T-helper 17 cell (primary cell): ENCODE measurements at regions not wholly inside any gene's neighbourhood (a gene's known extent, or its start where the extent isn't known, plus 50 kb on each side); places are given as distances from the start of the nearest gene placed in this dataset.
A peak's percentile ranks its signal among the peaks of the same experiment; 100 is the strongest.
"Not testable (repeated sequence)": the region's sequence is repeated elsewhere in the genome, so short reads cannot be mapped to it uniquely, and the experiment has no call there.

Experiments
- ATAC-seq: fragments of 150-1000 bp; cut with Tn5 transposase; 2 replicates; pipeline ENCODE4 v1.10.0; 2021; ENCODE audit warnings: mild to moderate bottlenecking, moderate library complexity
- DNase-seq, 3 donors: peaks; one replicate each; pipeline versions ENCODE4 v3.0.0 to v3.0.0-alpha.2; 2020 to 2021
- H3K9me3 ChIP-seq: one replicate; pipeline ENCODE4 v1.7.0; 2013; ENCODE audit warnings: low read length, mild to moderate bottlenecking; ENCODE audit not compliant: control insufficient read depth, poor library complexity, severe bottlenecking
- H3K27ac Mint-ChIP-seq: one replicate; pipeline ENCODE4 v1.8.0; 2022; ENCODE audit warnings: mild to moderate bottlenecking, moderate library complexity, mixed read lengths
- H3K27me3 Mint-ChIP-seq: one replicate; pipeline ENCODE4 v1.8.0; 2022; ENCODE audit warnings: mixed read lengths
- H3K36me3 Mint-ChIP-seq: one replicate; pipeline ENCODE4 v1.8.0; 2022; ENCODE audit warnings: low read depth, mixed read lengths
- H3K4me1 Mint-ChIP-seq: one replicate; pipeline ENCODE4 v1.8.0; 2022; ENCODE audit warnings: mild to moderate bottlenecking, mixed read lengths
- H3K4me3 Mint-ChIP-seq: one replicate; pipeline ENCODE4 v1.8.0; 2022; ENCODE audit warnings: mild to moderate bottlenecking, moderate library complexity, mixed read lengths

DNA sequence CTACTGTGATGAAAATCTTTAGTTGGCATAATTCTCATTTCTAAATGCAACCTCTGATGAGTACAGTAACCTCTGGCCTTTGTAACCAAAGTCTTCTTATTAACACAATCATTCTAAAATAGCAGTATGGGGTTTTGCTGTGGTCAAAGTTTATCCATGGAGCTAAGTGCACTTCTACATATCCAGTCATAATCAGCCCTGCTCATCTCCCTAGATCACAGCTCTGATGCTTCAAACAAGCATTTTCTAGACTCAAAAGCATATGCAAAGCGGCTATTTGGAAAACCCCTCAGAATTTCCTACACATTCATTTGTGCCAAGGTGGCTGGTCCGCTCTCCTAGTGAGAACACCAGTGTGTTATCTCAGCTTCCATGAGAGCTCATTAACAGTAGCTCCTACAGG lies 418.6 kb downstream of the MRPL39 start:
- H3K27ac Mint-ChIP-seq: no peak overlapping the region
- H3K27me3 Mint-ChIP-seq: no peaks in the 10 kb centered on the region
- H3K4me1 Mint-ChIP-seq: no peaks in the 10 kb centered on the region
- DNase-seq (no peak), ATAC-seq (no peak)
- H3K9me3 ChIP-seq: no peaks in the 10 kb centered on the region
- H3K4me3 Mint-ChIP-seq: no peak overlapping the region
- no peaks in the 10 kb centered on the region for H3K36me3 Mint-ChIP-seq

DNA sequence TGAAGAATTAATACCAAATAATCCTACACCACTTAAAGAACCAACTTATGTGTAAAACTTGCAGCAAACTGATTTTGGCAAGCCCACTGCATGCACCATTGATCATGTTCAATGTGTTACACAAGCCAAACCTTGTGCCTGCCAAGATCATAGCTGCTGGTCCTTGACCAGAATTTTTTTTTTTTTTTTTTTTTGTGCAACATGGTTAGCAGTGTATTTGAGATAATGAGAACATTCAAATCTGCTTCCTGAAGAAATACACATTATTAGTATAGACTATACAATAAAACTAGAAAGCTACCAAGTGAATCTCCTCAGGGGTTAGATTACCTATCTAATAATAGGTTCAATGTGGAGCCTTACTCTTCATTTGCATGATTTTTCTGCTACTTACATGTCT lies 421.0 kb downstream of the MRPL39 start:
- ATAC-seq: peak; percentile 33

DNA sequence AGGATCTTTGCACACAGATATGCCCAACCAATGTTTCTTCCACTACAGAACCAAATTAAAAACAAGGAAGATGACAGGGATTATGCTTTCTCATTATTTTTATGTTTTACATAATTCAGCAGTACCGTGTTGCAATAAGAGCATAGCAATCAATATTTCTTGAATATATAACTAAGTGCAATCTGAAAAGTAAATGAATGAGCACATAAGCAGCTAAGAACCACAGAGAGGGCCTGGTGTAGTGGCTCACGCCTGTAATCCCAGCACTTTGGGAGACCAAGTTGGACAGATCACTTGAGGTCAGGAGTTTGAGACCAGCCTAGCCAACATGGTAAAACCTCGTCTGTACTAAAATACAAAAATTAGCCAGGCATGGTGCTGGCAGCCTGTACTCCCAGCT lies 423.7 kb downstream of the MRPL39 start:
- H3K4me1 Mint-ChIP-seq: no peaks in the 10 kb centered on the region
- no peaks in the 10 kb centered on the region for H3K27me3 Mint-ChIP-seq
- ATAC-seq (no peak), DNase-seq (no peak)
- H3K36me3 Mint-ChIP-seq: no peaks in the 10 kb centered on the region
- no peak overlapping the region for H3K4me3 Mint-ChIP-seq
- no peak overlapping the region for H3K27ac Mint-ChIP-seq
- H3K9me3 ChIP-seq: no peaks in the 10 kb centered on the region

More for the DNA sequence above, 421.0 kb downstream of the MRPL39 start:
- no peaks in the 10 kb centered on the region for H3K36me3 Mint-ChIP-seq
- DNase-seq: no peak
- H3K9me3 ChIP-seq: no peaks in the 10 kb centered on the region
- no peaks in the 10 kb centered on the region for H3K4me1 Mint-ChIP-seq
- no peaks in the 10 kb centered on the region for H3K27me3 Mint-ChIP-seq
- H3K4me3 Mint-ChIP-seq: no peak overlapping the region
- H3K27ac Mint-ChIP-seq: no peak overlapping the region

DNA sequence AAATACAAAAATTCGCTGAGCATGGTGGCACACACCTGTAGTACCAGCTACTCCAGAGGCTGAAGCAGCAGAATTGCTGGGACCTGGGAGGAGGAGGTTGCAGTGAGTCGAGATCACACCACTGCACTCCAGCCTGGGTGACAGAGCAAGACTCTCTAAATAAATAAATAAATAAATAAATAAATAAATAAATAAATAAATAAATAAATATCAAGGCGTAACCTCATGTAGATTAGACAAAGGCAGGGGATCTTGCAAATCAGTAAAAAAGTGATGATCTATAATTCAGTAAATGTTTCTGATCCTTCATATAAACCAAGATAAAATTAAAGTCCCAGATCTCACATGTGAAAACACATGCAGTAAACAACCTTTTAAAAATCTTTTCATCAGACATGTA lies 425.6 kb downstream of the MRPL39 start:
- not testable (repeated sequence) for H3K9me3 ChIP-seq, H3K4me1 Mint-ChIP-seq, DNase-seq, H3K27me3 Mint-ChIP-seq, H3K27ac Mint-ChIP-seq, H3K36me3 Mint-ChIP-seq, ATAC-seq, H3K4me3 Mint-ChIP-seq

DNA sequence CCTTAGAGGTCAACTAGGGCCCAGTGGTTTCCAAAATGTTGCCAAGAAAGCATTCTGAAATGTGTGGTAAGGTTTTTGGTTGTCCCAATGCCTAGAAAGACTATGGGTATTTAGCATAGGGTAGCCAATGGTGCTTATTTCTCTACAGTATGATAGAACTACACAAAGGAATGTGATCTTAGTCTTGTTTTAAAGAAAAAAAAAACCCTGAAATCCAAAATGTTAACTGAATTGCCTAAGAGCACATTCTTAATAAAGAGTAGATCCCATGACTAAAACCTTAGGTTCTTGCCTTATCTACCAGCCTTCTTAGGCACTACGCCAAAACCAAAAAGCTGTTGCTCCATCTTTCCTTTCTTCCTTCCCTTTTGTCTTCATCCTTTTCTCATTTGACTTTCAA lies 428.2 kb downstream of the MRPL39 start:
- ATAC-seq: no peak
- Mint-ChIP-seq H3K36me3 (no peaks in the 10 kb centered on the region), H3K4me1 (no peaks in the 10 kb centered on the region), H3K27me3 (no peaks in the 10 kb centered on the region), H3K27ac (no peak overlapping the region), H3K4me3 (no peak overlapping the region)
- H3K9me3 ChIP-seq: no peaks in the 10 kb centered on the region
- no peak for DNase-seq

DNA sequence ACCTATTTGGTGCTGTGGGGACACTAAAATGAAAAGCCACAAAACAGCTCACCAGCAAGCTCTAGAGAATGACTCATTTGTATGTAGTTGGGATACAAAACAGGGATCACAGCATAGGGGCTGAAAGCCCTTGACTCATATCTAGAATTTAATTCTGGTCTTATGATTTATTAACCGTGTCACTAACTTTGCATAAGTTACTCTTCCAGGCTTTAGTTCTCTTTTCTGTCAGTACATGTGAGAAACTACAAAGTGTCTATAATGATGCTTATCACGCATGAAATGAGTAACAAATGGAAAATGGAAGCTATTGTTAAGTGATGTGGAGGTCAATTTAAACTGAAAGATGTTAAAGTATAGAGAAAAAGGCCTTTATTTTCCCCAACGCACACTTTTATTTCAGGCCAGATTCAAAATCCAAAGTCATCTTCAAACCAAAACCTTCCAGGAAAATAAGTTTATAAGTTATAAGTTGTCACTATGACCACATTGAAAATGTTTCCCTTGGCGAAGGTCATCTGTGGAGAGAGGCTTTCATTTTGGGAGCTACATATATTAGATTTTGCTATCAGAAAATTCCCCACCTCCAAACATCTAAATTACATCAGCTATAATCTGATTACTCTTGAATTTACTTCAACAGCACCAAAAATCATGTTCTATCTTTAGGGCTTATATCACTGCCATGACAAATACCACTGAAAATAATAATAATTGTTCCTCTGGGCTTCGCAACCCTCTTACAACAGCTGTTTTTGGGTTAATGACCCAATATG lies 430.5 kb downstream of the MRPL39 start:
- ATAC-seq (peak; percentile 40), DNase-seq (no peak)
- H3K9me3 ChIP-seq: no peaks in the 10 kb centered on the region
- Mint-ChIP-seq H3K27ac (no peak overlapping the region), H3K27me3 (no peaks in the 10 kb centered on the region), H3K4me1 (no peaks in the 10 kb centered on the region), H3K4me3 (no peak overlapping the region), H3K36me3 (no peaks in the 10 kb centered on the region)

DNA sequence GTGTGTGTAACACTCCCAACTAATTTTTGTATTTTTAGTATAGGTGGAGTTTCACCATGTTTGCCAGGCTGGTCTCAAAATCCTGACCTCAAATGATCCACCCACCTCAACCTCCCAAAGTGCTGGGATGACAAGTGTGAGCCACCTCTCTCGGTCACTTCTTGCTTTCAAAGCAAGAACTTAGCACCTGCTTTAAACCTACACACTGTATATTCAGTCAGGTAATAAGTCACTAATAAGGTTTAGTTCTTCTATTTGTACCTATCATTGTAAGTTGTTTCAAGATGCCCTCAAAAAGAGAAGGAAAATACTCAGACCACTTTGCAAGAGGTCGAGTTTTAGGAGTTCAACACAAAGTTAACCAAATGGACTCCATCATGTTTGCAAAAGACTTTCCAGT lies 431.3 kb downstream of the MRPL39 start:
- H3K4me1 Mint-ChIP-seq: no peaks in the 10 kb centered on the region
- DNase-seq (no peak), ATAC-seq (no peak)
- H3K36me3 Mint-ChIP-seq: no peaks in the 10 kb centered on the region
- H3K9me3 ChIP-seq: no peaks in the 10 kb centered on the region
- H3K27me3 Mint-ChIP-seq: no peaks in the 10 kb centered on the region
- no peak overlapping the region for H3K27ac Mint-ChIP-seq
- no peak overlapping the region for H3K4me3 Mint-ChIP-seq

DNA sequence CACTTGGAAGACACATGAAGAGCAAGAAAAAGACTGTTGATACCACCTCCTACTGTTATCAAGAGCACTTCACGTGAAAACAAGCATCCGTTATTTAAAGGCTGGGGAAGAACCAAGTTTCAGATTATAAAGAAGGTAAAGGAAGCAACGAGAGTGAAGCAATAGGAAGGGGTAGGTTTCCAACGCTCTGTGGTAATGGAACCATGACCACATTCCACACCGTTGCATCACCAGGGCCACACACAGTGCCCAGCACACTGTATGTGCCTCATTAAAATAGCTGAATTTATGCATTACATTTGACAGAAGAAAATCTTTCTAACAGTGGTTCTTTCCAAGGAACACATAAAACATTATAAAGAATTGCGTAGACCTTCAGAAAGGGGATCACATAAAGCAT lies 435.8 kb downstream of the MRPL39 start:
- H3K36me3 Mint-ChIP-seq: no peaks in the 10 kb centered on the region
- no peak overlapping the region for H3K4me3 Mint-ChIP-seq
- no peaks in the 10 kb centered on the region for H3K9me3 ChIP-seq
- ATAC-seq (no peak), DNase-seq (no peak)
- no peak overlapping the region for H3K27ac Mint-ChIP-seq
- H3K4me1 Mint-ChIP-seq: no peaks in the 10 kb centered on the region
- no peaks in the 10 kb centered on the region for H3K27me3 Mint-ChIP-seq

DNA sequence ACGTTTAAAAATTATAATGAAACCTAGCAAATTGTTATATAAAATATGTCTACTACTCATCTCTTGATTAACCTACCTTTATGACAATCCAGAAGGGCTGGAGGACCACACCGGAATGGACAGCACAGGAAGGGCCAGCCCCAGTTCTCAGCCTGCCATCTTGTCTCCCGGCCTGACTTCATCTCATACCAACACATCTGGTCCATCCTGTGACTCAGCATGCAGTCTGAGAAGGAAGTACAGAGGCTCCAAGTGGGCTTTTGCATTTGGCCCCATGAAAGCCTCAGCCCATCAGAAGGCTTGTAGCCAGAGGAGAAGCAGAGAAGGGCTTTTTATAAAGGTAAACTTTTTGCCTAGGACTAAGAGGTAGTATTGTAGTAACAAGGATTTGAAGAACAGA lies 436.6 kb downstream of the MRPL39 start:
- DNase-seq: no peak
- no peak for ATAC-seq
- no peaks in the 10 kb centered on the region for H3K9me3 ChIP-seq
- no peaks in the 10 kb centered on the region for H3K27me3 Mint-ChIP-seq
- H3K27ac Mint-ChIP-seq: no peak overlapping the region
- H3K4me3 Mint-ChIP-seq: no peak overlapping the region
- H3K4me1 Mint-ChIP-seq: no peaks in the 10 kb centered on the region
- no peaks in the 10 kb centered on the region for H3K36me3 Mint-ChIP-seq

DNA sequence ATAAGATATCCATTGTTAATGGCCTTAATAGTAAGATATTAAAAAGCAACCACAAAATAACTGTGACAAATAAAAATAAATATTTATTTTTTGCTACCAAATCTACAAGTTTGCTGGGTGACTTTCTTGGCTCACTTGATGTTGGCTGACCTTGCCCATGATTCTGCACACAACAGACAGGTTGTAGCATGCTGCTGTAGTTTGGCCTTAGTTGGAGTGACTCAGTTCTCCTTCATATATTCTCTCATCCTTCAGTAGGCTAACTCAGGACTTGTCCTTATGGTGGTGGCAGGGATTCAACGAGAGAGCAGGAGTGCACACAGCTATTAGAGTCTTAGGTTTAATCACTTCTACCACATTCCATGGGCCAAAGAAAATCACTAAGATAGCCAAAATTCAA lies 437.9 kb downstream of the MRPL39 start:
- Mint-ChIP-seq H3K27me3 (no peaks in the 10 kb centered on the region), H3K4me1 (no peaks in the 10 kb centered on the region), H3K27ac (no peak overlapping the region), H3K36me3 (no peaks in the 10 kb centered on the region), H3K4me3 (no peak overlapping the region)
- DNase-seq (no peak), ATAC-seq (no peak)
- H3K9me3 ChIP-seq: no peaks in the 10 kb centered on the region

DNA sequence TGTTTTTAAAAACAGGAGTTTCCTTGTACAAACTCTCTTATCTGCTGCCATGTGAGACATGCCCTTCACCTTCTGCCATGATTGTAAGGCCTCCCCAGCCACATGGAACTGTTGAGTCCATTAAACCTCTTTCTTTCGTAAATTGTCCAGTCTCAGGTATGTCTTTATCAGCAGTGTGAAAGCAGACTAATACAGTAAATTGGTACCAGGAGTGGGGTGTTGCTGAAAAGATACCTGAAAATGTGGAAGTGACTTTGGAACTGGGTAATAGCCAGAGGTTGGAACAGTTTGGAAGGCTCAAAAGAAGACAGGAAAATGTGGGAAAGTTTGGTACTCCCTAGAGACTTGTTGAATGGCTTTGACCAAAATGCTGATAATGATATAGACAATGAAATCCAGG lies 440.4 kb downstream of the MRPL39 start:
- H3K9me3 ChIP-seq, ATAC-seq, H3K4me1 Mint-ChIP-seq, H3K27ac Mint-ChIP-seq, DNase-seq, H3K4me3 Mint-ChIP-seq, H3K27me3 Mint-ChIP-seq, H3K36me3 Mint-ChIP-seq: not testable (repeated sequence)

DNA sequence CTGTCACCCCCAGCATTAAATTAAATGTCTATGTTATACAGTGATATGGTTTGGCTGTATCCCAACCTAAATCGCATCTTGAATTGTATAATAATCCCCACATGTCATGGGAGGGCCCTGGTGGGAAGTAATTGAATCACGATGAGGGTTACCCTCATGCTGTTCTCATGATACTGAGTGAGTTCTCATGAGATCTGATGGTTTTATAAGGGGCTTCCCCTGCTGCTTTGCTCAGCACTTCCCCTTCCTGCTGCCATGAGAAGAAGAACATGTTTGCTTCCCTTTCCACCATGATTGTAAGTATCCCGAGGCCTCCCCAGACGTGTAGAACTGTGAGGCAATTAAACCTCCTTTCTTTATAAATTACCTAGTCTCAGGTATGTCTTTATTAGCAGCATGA lies 445.7 kb downstream of the MRPL39 start:
- H3K27me3 Mint-ChIP-seq: no peaks in the 10 kb centered on the region
- no peak overlapping the region for H3K4me3 Mint-ChIP-seq
- no peaks in the 10 kb centered on the region for H3K4me1 Mint-ChIP-seq
- no peaks in the 10 kb centered on the region for H3K36me3 Mint-ChIP-seq
- DNase-seq (no peak), ATAC-seq (no peak)
- no peaks in the 10 kb centered on the region for H3K9me3 ChIP-seq
- H3K27ac Mint-ChIP-seq: no peak overlapping the region

DNA sequence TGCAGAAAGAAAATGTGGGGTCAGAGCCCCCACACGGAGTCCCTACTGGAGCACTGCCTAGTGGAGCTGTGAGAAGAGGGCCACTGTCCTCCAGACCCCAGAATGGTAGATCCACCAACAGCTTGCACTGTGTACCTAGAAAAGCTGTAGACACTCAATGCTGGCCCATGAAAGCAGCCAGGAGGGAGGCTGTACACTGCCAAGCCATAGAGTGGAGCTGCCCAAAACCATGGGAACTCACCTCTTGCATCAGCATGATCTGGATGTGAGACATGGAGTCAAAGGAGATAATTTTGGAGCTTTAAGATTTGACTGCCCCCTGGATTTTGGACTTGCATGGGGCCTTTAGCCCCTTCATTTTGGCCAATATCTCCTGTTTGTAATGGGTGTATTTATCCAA lies 452.3 kb downstream of the MRPL39 start:
- not testable (repeated sequence) for ATAC-seq, H3K27me3 Mint-ChIP-seq, H3K4me1 Mint-ChIP-seq, H3K36me3 Mint-ChIP-seq, H3K27ac Mint-ChIP-seq, H3K9me3 ChIP-seq, H3K4me3 Mint-ChIP-seq, DNase-seq

DNA sequence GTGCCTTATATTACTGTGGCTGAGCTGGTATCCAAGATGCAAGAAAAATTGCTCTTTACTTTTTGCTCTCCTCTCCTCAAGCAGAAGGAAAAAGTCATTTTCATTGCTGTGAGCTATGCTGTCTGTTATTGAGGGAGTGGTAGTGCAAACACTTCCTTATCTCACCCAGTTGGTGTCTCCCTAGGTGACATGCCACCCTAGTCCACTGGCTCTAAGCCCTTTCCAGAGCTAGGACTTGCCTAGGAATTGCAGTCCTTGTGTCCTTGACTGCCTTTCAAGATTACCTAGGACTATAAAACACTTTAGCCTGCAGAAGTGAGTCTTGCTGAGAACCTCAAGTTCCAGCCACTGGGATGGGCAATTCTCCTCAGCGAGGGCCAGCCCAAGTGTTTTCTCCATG lies 458.3 kb downstream of the MRPL39 start:
- no peak for ATAC-seq
- H3K4me1 Mint-ChIP-seq: no peaks in the 10 kb centered on the region
- DNase-seq: no peak
- H3K4me3 Mint-ChIP-seq: no peak overlapping the region
- no peaks in the 10 kb centered on the region for H3K27me3 Mint-ChIP-seq
- no peaks in the 10 kb centered on the region for H3K36me3 Mint-ChIP-seq
- H3K9me3 ChIP-seq: no peaks in the 10 kb centered on the region
- H3K27ac Mint-ChIP-seq: no peak overlapping the region
